Caco-2 (cell line): ENCODE measurements at regions not wholly inside any gene's neighbourhood (a gene's known extent, or its start where the extent isn't known, plus 50 kb on each side); places are given as distances from the start of the nearest gene placed in this dataset.

Source experiments
- BruUV-seq: library from RNA; stranded (reverse); fragments of 400-500 nt; replicated peaks from 2 replicates; lab custom pipeline; 2021; lab: Mats Ljungman, UMichigan
- CTCF ChIA-PET: fragments of 300-600 bp; sonication (Branson Sonifier 250); formaldehyde crosslinking; loops from one replicate; lab custom pipeline; 2022; ENCODE audit warnings: antibody characterized with exemption; lab: Charles Lee
- POLR2A ChIA-PET: fragments of 300-600 bp; sonication (Branson Sonifier 250); formaldehyde crosslinking; loops from one replicate; lab custom pipeline; 2022; ENCODE audit warnings: antibody characterized with exemption; lab: Charles Lee
- DNase-seq, 2 experiments: peaks; one replicate each; pipeline versions ENCODE4 v3.0.0 to v3.0.0-alpha.2; 2020 to 2022
- H3K27me3 ChIP-seq: replicated peaks from 2 replicates; pipeline ENCODE4 v1.6.0; 2011; ENCODE audit warnings: low read length; ENCODE audit not compliant: control insufficient read depth, insufficient read depth
- H3K36me3 ChIP-seq: 2 replicates; pipeline ENCODE4 v1.5.1; 2011; ENCODE audit warnings: low read length; ENCODE audit not compliant: control insufficient read depth, insufficient read depth
- H3K4me1 ChIP-seq: fragments of 250-450 bp; sonication (Bioruptor Pico); 2 replicates; pipeline ENCODE4 v1.5.1; 2020; ENCODE audit warnings: mild to moderate bottlenecking
- H3K4me3 ChIP-seq: 2 replicates; pipeline ENCODE4 v1.5.1; 2011; ENCODE audit warnings: low read depth, mild to moderate bottlenecking, control low read depth, low read length
- H3K9me3 ChIP-seq: fragments of 250-450 bp; sonication (Bioruptor Pico); 2 replicates; pipeline ENCODE4 v1.5.1; 2020; ENCODE audit warnings: mild to moderate bottlenecking, moderate library complexity
- H3K27ac Mint-ChIP-seq: one replicate; pipeline ENCODE4 v1.8.0; 2022; ENCODE audit warnings: mixed read lengths; ENCODE audit not compliant: unreplicated experiment
- H3K27me3 Mint-ChIP-seq: one replicate; pipeline ENCODE4 v1.8.0; 2022; ENCODE audit warnings: mixed read lengths; ENCODE audit not compliant: insufficient read depth, unreplicated experiment
- H3K36me3 Mint-ChIP-seq: one replicate; pipeline ENCODE4 v1.8.0; 2022; ENCODE audit warnings: mild to moderate bottlenecking, mixed read lengths; ENCODE audit not compliant: insufficient read depth, unreplicated experiment
- H3K4me1 Mint-ChIP-seq: one replicate; pipeline ENCODE4 v1.8.0; 2022; ENCODE audit warnings: low read depth, mixed read lengths; ENCODE audit not compliant: unreplicated experiment
- H3K4me3 Mint-ChIP-seq: one replicate; pipeline ENCODE4 v1.8.0; 2022; ENCODE audit warnings: mild to moderate bottlenecking, moderate library complexity, mixed read lengths; ENCODE audit not compliant: unreplicated experiment
- H3K9me3 Mint-ChIP-seq: one replicate; pipeline ENCODE4 v1.8.0; 2022; ENCODE audit warnings: mixed read lengths; ENCODE audit not compliant: unreplicated experiment
- CTCF ChIP-seq, 2 experiments: fragments of 200-600 bp in 1 of 2; IDR thresholded peaks; 1 replicate in 1 of 2; 2 replicates in 1 of 2; pipeline versions ENCODE4 v1.5.1 to v1.8.0; 2011 to 2022; ENCODE audit warnings: antibody characterized with exemption in 1 of 2, control low read depth in 1 of 2, inconsistent platforms in 1 of 2, low read depth in 1 of 2, low read length in 1 of 2, mild to moderate bottlenecking in 1 of 2, moderate library complexity in 1 of 2; ENCODE audit not compliant: insufficient read depth in 1 of 2, severe bottlenecking in 1 of 2, unreplicated experiment in 1 of 2
- intact Hi-C: fragments of 100-400 bp; cut with micrococcal nuclease; formaldehyde crosslinking; loops from one replicate; pipeline ENCODE4 v1.10.0; 2022; ENCODE audit not compliant: unreplicated experiment

- ChIA-PET POLR2A (no interaction called here), CTCF (interaction anchor here (1.3 to 1.4 kb wide), 2 partner anchors 10 to 21 kb away, joined by 3 read pairs; no protein-coding TSS in a partner anchor)
- Histone ChIP-seq H3K36me3 (no peaks in the 10 kb centered on the region), H3K9me3 (no peaks in the 10 kb centered on the region), H3K4me3 (no peak overlapping the region), H3K4me1 (no peaks in the 10 kb centered on the region), H3K27me3 (no peaks in the 10 kb centered on the region)
- no TSS peak for BruUV-seq
- intact Hi-C loops = no loop called here
- peaks cover 5% of the 10 kb centered on the region for H3K27me3 Mint-ChIP-seq
- H3K4me3 Mint-ChIP-seq = no peak overlapping the region
- H3K4me1 Mint-ChIP-seq = peaks cover 10% of the 10 kb centered on the region
- no peak overlapping the region for H3K27ac Mint-ChIP-seq
- no peak for DNase-seq
- no peak for TF ChIP-seq CTCF (IDR thresholded peaks at IDR 0.05; ENCODE audit: insufficient read depth in 1 of 2, low read depth in 1 of 2, low read length in 1 of 2, severe bottlenecking in 1 of 2, unreplicated experiment in 1 of 2)
- H3K36me3 Mint-ChIP-seq = no peaks in the 10 kb centered on the region
- no peaks in the 10 kb centered on the region for H3K9me3 Mint-ChIP-seq
Observed at GRCh38 chr10:59577984-59578383, 131.7 kb downstream of the SLC16A9 start.

GRCh38 chr10:59575269-59575668 lies 134.4 kb downstream of the SLC16A9 start:
- no peaks in the 10 kb centered on the region for H3K9me3 Mint-ChIP-seq
- H3K27ac Mint-ChIP-seq = no peak overlapping the region
- H3K27me3 ChIP-seq = no peaks in the 10 kb centered on the region
- H3K27me3 Mint-ChIP-seq = peaks cover 8% of the 10 kb centered on the region
- no peak overlapping the region for H3K4me3 Mint-ChIP-seq
- ChIA-PET CTCF (no interaction called here), POLR2A (no interaction called here)
- H3K36me3 ChIP-seq = no peaks in the 10 kb centered on the region
- H3K4me3 ChIP-seq = no peak overlapping the region
- no peaks in the 10 kb centered on the region for H3K4me1 ChIP-seq
- H3K36me3 Mint-ChIP-seq = no peaks in the 10 kb centered on the region
- DNase-seq = no peak
- TF ChIP-seq CTCF (IDR thresholded peaks at IDR 0.05; ENCODE audit: insufficient read depth in 1 of 2, low read depth in 1 of 2, low read length in 1 of 2, severe bottlenecking in 1 of 2, unreplicated experiment in 1 of 2) = no peak
- peaks cover 10% of the 10 kb centered on the region for H3K4me1 Mint-ChIP-seq
- H3K9me3 ChIP-seq = no peaks in the 10 kb centered on the region
- no TSS peak for BruUV-seq
- intact Hi-C loops = no loop called here

GRCh38 chr10:59563531-59563930 lies 146.1 kb downstream of the SLC16A9 start:
- no peaks in the 10 kb centered on the region for H3K36me3 ChIP-seq
- no peaks in the 10 kb centered on the region for H3K36me3 Mint-ChIP-seq
- POLR2A ChIA-PET = no interaction called here
- peaks cover 20% of the 10 kb centered on the region for H3K4me1 Mint-ChIP-seq
- H3K4me3 ChIP-seq = no peak overlapping the region
- H3K27ac Mint-ChIP-seq = no peak overlapping the region
- no peak for TF ChIP-seq CTCF (IDR thresholded peaks at IDR 0.05; ENCODE audit: insufficient read depth in 1 of 2, low read depth in 1 of 2, low read length in 1 of 2, severe bottlenecking in 1 of 2, unreplicated experiment in 1 of 2)
- CTCF ChIA-PET = no interaction called here
- no peaks in the 10 kb centered on the region for H3K27me3 Mint-ChIP-seq
- BruUV-seq = no TSS peak
- H3K9me3 ChIP-seq = no peaks in the 10 kb centered on the region
- peaks cover 15% of the 10 kb centered on the region for H3K4me1 ChIP-seq
- intact Hi-C loops = no loop called here
- no peaks in the 10 kb centered on the region for H3K9me3 Mint-ChIP-seq
- H3K4me3 Mint-ChIP-seq = no peak overlapping the region
- no peak for DNase-seq
- no peaks in the 10 kb centered on the region for H3K27me3 ChIP-seq
